Brain microvascular endothelial cell (primary cell): ENCODE measurements at regions not wholly inside any gene's neighbourhood (a gene's known extent, or its start where the extent isn't known, plus 50 kb on each side); places are given as distances from the start of the nearest gene placed in this dataset.
"Not testable (repeated sequence)": the region's sequence is repeated elsewhere in the genome, so short reads cannot be mapped to it uniquely, and the experiment has no call there.

Source experiments
- DNase-seq: peaks from one replicate; pipeline ENCODE4 v3.0.0-alpha.2; 2020
- H3K27ac ChIP-seq: fragments of 250-450 bp; sonication (Bioruptor Pico); 2 replicates; pipeline ENCODE4 v1.5.1; 2020; ENCODE audit warnings: mild to moderate bottlenecking, moderate library complexity
- H3K27me3 ChIP-seq: fragments of 250-450 bp; sonication (Bioruptor Pico); replicated peaks from 2 replicates; pipeline ENCODE4 v1.5.1; 2020; ENCODE audit warnings: mild to moderate bottlenecking
- H3K36me3 ChIP-seq: fragments of 250-450 bp; sonication (Bioruptor Pico); replicated peaks from 2 replicates; pipeline ENCODE4 v1.5.1; 2020; ENCODE audit warnings: mild to moderate bottlenecking
- H3K4me3 ChIP-seq: 2 replicates; pipeline ENCODE4 v1.5.1; 2011; ENCODE audit warnings: low read depth, mild to moderate bottlenecking, control low read depth, low read length, moderate library complexity
- CTCF ChIP-seq: IDR thresholded peaks from 2 replicates; pipeline ENCODE4 v1.5.1; 2011; ENCODE audit warnings: low read depth, mild to moderate bottlenecking, moderate library complexity, low read length, control low read depth, inconsistent platforms; ENCODE audit errors: missing control alignments
- in situ Hi-C: cut with HindIII; loops from 2 replicates; pipeline ENCODE4 v1.10.0; 2017; ENCODE audit warnings: low sequenced_read_pairs, low pct_ligation_motif_present

- in situ Hi-C loops: no loop called here
- no peaks in the 10 kb centered on the region for H3K36me3 ChIP-seq
- H3K27ac ChIP-seq: peak overlapping the region; percentile 45
- H3K27me3 ChIP-seq: no peaks in the 10 kb centered on the region
- no peak for DNase-seq
- no peak for TF ChIP-seq CTCF
- H3K4me3 ChIP-seq: no peak overlapping the region
Observed at GRCh38 chrX:39427906-39428305, 626.6 kb downstream of the MID1IP1 start.

GRCh38 chrX:39430551-39430950 is 629.3 kb downstream of the MID1IP1 start:
- no peak overlapping the region for H3K27ac ChIP-seq
- H3K4me3 ChIP-seq: no peak overlapping the region
- H3K27me3 ChIP-seq: no peaks in the 10 kb centered on the region
- no peaks in the 10 kb centered on the region for H3K36me3 ChIP-seq
- DNase-seq: no peak
- in situ Hi-C loops: no loop called here
- no peak for TF ChIP-seq CTCF

GRCh38 chrX:39431893-39432292 is 630.6 kb downstream of the MID1IP1 start:
- in situ Hi-C loops: no loop called here
- Histone ChIP-seq H3K36me3 (no peaks in the 10 kb centered on the region), H3K4me3 (no peak overlapping the region), H3K27me3 (no peaks in the 10 kb centered on the region), H3K27ac (no peak overlapping the region)
- DNase-seq: no peak
- no peak for TF ChIP-seq CTCF

- H3K27ac ChIP-seq, H3K27me3 ChIP-seq, in situ Hi-C loops, H3K36me3 ChIP-seq, H3K4me3 ChIP-seq: not testable (repeated sequence)
- DNase-seq: peak; percentile 25
Observed at GRCh38 chrX:39434671-39435070, 633.4 kb downstream of the MID1IP1 start.

GRCh38 chrX:39436538-39436937 is 635.3 kb downstream of the MID1IP1 start:
- H3K36me3 ChIP-seq, in situ Hi-C loops, H3K27me3 ChIP-seq, DNase-seq, H3K4me3 ChIP-seq, H3K27ac ChIP-seq: not testable (repeated sequence)

- TF ChIP-seq CTCF: no peak
- no peak for DNase-seq
- Histone ChIP-seq H3K27me3 (no peaks in the 10 kb centered on the region), H3K27ac (no peak overlapping the region), H3K4me3 (no peak overlapping the region), H3K36me3 (no peaks in the 10 kb centered on the region)
- in situ Hi-C loops: no loop called here
Observed at GRCh38 chrX:39437670-39438441, 636.6 kb downstream of the MID1IP1 start.
